ENCODE measurements at regions not wholly inside any gene's neighbourhood (a gene's known extent, or its start where the extent isn't known, plus 50 kb on each side); places are given as distances from the start of the nearest gene placed in this dataset.

- H3K27me3 ChIP-seq (ENCODE audit: insufficient read depth, low read depth, low read length): no peaks in the 10 kb centered on the region
- no peak overlapping the region for H3K9ac ChIP-seq (ENCODE audit: low read length)
- TF ChIP-seq TAF1 (IDR thresholded peaks at IDR 0.05; ENCODE audit: low read depth): no peak
- no peak for TF ChIP-seq POLR2AphosphoS5 (IDR thresholded peaks at IDR 0.05)
- no peak for TF ChIP-seq REST (IDR thresholded peaks at IDR 0.05; ENCODE audit: borderline replicate concordance)
- no peak for TF ChIP-seq EP300 (conservative IDR thresholded peaks at IDR 0.05; ENCODE audit: poor library complexity, severe bottlenecking)
- TF ChIP-seq CTCF (IDR thresholded peaks at IDR 0.05; ENCODE audit: poor library complexity, severe bottlenecking): no peak
- H3K27ac ChIP-seq (ENCODE audit: low read length): no peak overlapping the region
- no peaks in the 10 kb centered on the region for H4K20me1 ChIP-seq (ENCODE audit: insufficient read depth)
- H3K4me3 ChIP-seq (ENCODE audit: low read length): no peak overlapping the region
- H3K36me3 ChIP-seq (ENCODE audit: insufficient read depth, low read length): no peaks in the 10 kb centered on the region
- H2AFZ ChIP-seq (ENCODE audit: low read depth, low read length): no peak overlapping the region
- no peaks in the 10 kb centered on the region for H3K9me3 ChIP-seq (ENCODE audit: low read length)
- H3K79me2 ChIP-seq (replicated peaks; ENCODE audit: insufficient read depth, low read length): no peaks in the 10 kb centered on the region
- no peaks in the 10 kb centered on the region for H3K9me2 ChIP-seq (ENCODE audit: insufficient read depth, low read length)
- no peaks in the 10 kb centered on the region for H3F3A ChIP-seq (ENCODE audit: insufficient read depth, low read length, poor library complexity, severe bottlenecking)
- no peak overlapping the region for H3K4me2 ChIP-seq (ENCODE audit: low read length)
These were observed 130.1 kb upstream of the DOK5 start for GRCh38 chr20:54345301-54345724.

GRCh38 chr20:54345821-54346220 is 129.6 kb upstream of the DOK5 start:
- Histone ChIP-seq H3K79me2 (replicated peaks; ENCODE audit: insufficient read depth, low read length) (no peaks in the 10 kb centered on the region), H3K9me2 (ENCODE audit: insufficient read depth, low read length) (no peaks in the 10 kb centered on the region), H3K9me3 (ENCODE audit: low read length) (no peaks in the 10 kb centered on the region), H4K20me1 (ENCODE audit: insufficient read depth) (no peaks in the 10 kb centered on the region), H3K27ac (ENCODE audit: low read length) (no peak overlapping the region), H2AFZ (ENCODE audit: low read depth, low read length) (no peak overlapping the region), H3K9ac (ENCODE audit: low read length) (no peak overlapping the region), H3K4me3 (ENCODE audit: low read length) (no peak overlapping the region), H3K27me3 (ENCODE audit: insufficient read depth, low read depth, low read length) (no peaks in the 10 kb centered on the region), H3K36me3 (ENCODE audit: insufficient read depth, low read length) (no peaks in the 10 kb centered on the region), H3F3A (ENCODE audit: insufficient read depth, low read length, poor library complexity, severe bottlenecking) (no peaks in the 10 kb centered on the region), H3K4me2 (ENCODE audit: low read length) (no peak overlapping the region)
- TF ChIP-seq EZH2 (IDR thresholded peaks at IDR 0.05; ENCODE audit: borderline replicate concordance, insufficient read depth, low read length, poor library complexity, severe bottlenecking): no peak
- TF ChIP-seq TAF1 (IDR thresholded peaks at IDR 0.05; ENCODE audit: low read depth): no peak
- no peak for TF ChIP-seq RAD21 (conservative IDR thresholded peaks at IDR 0.05)
- TF ChIP-seq CTCF (IDR thresholded peaks at IDR 0.05; ENCODE audit: poor library complexity, severe bottlenecking): no peak
- TF ChIP-seq SMC3 (conservative IDR thresholded peaks at IDR 0.05; ENCODE audit: poor library complexity): no peak
